Naive thymus-derived CD8-positive, alpha-beta T cell (primary cell): ENCODE measurements at regions not wholly inside any gene's neighbourhood (a gene's known extent, or its start where the extent isn't known, plus 50 kb on each side); places are given as distances from the start of the nearest gene placed in this dataset.
A peak's percentile ranks its signal among the peaks of the same experiment; 100 is the strongest.

ENCODE experiments used
- ATAC-seq, 2 donors: fragments of 150-1000 bp; cut with Tn5 transposase in 1 of 2; sonication (Bioruptor Pico), chemical (Tn5 transposase) in 1 of 2; 1 replicate in 1 of 2; 2 replicates in 1 of 2; pipeline ENCODE4 v1.10.0; 2021; ENCODE audit warnings: mild to moderate bottlenecking in 2 of 2, moderate library complexity in 2 of 2
- POLR2A ChIA-PET: fragments of 350-600 bp; sonication (Branson Sonifier 250); formaldehyde crosslinking; loops from one replicate; lab custom pipeline; 2021; ENCODE audit warnings: antibody characterized with exemption; lab: Charles Lee
- DNase-seq, 10 donors: peaks; one replicate each; pipeline versions ENCODE4 v3.0.0 to v3.0.0-alpha.2; 2020 to 2022
- H3K27ac Mint-ChIP-seq, 10 donors: one replicate each; pipeline ENCODE4 v1.8.0; 2020 to 2022; ENCODE audit warnings: mild to moderate bottlenecking in 10 of 10, mixed read lengths in 10 of 10, moderate library complexity in 4 of 10, inconsistent platforms in 1 of 10
- H3K27me3 Mint-ChIP-seq, 5 donors: one replicate each; pipeline ENCODE4 v1.8.0; 2021 to 2022; ENCODE audit warnings: mixed read lengths in 5 of 5
- H3K36me3 Mint-ChIP-seq, 3 donors: one replicate each; pipeline ENCODE4 v1.8.0; 2020 to 2022; ENCODE audit warnings: mixed read lengths in 3 of 3, mild to moderate bottlenecking in 2 of 3, inconsistent platforms in 1 of 3
- H3K4me1 Mint-ChIP-seq, 4 donors: one replicate each; pipeline ENCODE4 v1.8.0; 2021 to 2022; ENCODE audit warnings: mixed read lengths in 4 of 4
- H3K4me3 Mint-ChIP-seq, 10 donors: one replicate each; pipeline ENCODE4 v1.8.0; 2020 to 2022; ENCODE audit warnings: mild to moderate bottlenecking in 10 of 10, mixed read lengths in 10 of 10, moderate library complexity in 6 of 10, inconsistent platforms in 1 of 10
- H3K9me3 Mint-ChIP-seq, 9 donors: one replicate each; pipeline ENCODE4 v1.8.0; 2020 to 2022; ENCODE audit warnings: mixed read lengths in 9 of 9, mild to moderate bottlenecking in 3 of 9, inconsistent platforms in 1 of 9, moderate library complexity in 1 of 9

DNA sequence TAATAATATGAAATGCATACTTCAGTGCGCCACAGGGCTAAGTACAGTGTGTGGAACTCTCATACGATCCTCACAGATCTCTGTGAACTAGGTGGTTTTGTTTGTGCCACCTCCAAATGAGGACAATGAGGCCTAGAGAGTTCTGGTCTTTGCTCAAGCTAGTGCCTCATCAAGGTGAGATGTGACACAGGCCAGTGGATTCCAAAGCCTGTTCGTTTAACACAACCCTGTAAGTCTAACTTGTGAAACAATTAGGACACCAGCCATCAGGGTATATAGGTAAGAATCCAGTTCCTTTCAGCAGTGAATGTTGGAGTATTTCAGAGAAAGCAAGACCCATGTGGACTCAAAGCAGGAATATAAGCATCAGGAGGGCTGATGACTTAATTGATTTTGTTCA lies 130.7 kb upstream of the GAS1 start:
- POLR2A ChIA-PET: no interaction called here
- Mint-ChIP-seq H3K27me3 (peaks cover 0 to 3% (median 0%) of the 10 kb centered on the region in 5 donors), H3K36me3 (no peaks in the 10 kb centered on the region), H3K4me3 (no peak overlapping the region), H3K9me3 (peaks cover 0 to 16% (median 7%) of the 10 kb centered on the region in 9 donors), H3K4me1 (no peaks in the 10 kb centered on the region), H3K27ac (no peak overlapping the region)
- DNase-seq (no peak), ATAC-seq (no peak)

DNA sequence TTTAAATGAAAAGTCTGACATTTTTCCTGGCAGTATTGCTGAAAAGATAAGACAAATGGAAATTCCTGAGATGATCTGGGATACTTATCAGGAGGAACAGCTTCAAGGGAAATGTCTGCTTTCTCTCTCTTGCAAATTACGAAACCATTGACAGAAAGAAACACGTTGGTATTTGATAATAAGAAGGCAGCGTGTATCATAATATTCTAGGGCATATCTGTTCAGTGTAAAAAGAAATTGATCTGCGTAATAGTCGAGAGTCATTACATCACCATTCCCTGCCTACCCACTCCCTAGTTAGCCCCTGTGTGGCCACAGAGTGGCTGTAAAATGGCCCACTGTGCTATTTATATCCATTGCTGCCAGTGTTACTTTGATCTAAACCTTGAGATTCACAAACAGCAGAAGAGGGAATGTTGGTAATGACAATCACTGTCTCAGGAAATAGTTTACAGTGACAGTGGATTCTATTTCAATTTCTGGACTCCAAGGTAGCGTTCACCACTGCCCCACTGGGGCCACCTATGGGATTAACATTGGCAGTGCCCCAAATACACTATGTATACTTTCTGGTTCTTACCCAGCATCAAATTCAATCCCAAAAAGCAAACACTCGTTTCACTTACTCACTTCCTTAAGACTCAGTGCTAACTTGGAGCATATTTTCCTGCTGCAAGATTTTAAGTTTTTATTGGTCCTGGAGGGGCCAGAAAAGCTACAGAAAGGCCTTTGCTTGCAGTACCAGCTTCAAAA lies 133.4 kb upstream of the GAS1 start:
- Mint-ChIP-seq H3K4me1 (no peaks in the 10 kb centered on the region), H3K27ac (no peak overlapping the region), H3K4me3 (no peak overlapping the region), H3K27me3 (peaks cover 0 to 17% (median 2%) of the 10 kb centered on the region in 5 donors), H3K9me3 (peaks cover 0 to 16% (median 7%) of the 10 kb centered on the region in 9 donors), H3K36me3 (no peaks in the 10 kb centered on the region)
- POLR2A ChIA-PET: no interaction called here
- no peak for DNase-seq
- no peak for ATAC-seq

GRCh38 chr9:87081503-87081902 lies 134.2 kb upstream of the GAS1 start:
- ATAC-seq: no peak
- H3K4me3 Mint-ChIP-seq: no peak overlapping the region
- H3K27ac Mint-ChIP-seq: no peak overlapping the region
- H3K4me1 Mint-ChIP-seq: no peaks in the 10 kb centered on the region
- H3K9me3 Mint-ChIP-seq: peaks cover 0 to 16% (median 7%) of the 10 kb centered on the region in 9 donors
- POLR2A ChIA-PET: no interaction called here
- H3K36me3 Mint-ChIP-seq: no peaks in the 10 kb centered on the region
- no peak for DNase-seq
- peaks cover 0 to 18% (median 2%) of the 10 kb centered on the region in 5 donors for H3K27me3 Mint-ChIP-seq

DNA sequence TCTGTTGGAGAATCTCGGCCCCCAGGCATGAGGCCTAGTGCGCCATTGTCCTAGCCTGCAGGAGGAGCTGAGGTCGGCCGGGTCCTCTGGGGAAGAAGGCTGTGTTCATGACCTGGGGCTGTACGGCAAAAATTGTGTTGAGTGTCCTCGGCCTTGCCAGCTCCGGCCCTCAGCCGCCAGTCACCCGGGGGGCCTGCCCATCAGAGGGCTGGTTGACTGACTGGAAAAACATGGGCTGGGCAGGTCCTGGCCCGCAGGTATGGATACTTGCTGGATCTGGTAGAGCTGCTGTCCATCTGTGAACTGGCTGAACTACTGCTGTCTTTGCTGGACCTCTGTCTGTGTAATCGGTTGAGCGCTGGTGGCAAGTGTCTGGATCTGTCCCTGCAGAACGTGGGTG lies 136.7 kb upstream of the GAS1 start:
- no peaks in the 10 kb centered on the region for H3K4me1 Mint-ChIP-seq
- H3K36me3 Mint-ChIP-seq: no peaks in the 10 kb centered on the region
- no peak overlapping the region for H3K4me3 Mint-ChIP-seq
- ATAC-seq (no peak), DNase-seq (no peak)
- POLR2A ChIA-PET: no interaction called here
- H3K27ac Mint-ChIP-seq: no peak overlapping the region
- H3K9me3 Mint-ChIP-seq: peaks cover 0 to 14% (median 6%) of the 10 kb centered on the region in 9 donors
- peaks cover 0 to 25% (median 5%) of the 10 kb centered on the region in 5 donors for H3K27me3 Mint-ChIP-seq

DNA sequence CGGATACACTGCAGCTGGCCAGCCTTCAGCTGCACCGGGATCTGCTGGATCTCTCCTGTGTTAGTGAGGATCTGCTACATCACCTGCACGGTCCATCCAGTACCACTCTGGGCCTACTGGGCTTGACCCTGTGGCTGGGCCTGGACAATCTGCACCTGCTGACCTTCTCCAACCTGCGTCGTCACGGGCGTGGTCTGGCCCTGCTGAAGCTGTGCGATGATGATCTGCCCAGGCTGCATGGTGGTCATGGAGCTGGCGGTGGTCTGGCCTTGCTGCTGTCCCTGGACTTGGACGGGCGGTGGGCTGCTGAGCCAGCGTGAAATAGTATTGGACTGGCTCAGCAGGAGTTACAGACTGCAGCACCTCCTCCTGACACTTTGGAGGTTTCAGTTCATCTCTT lies 137.1 kb upstream of the GAS1 start:
- POLR2A ChIA-PET: no interaction called here
- DNase-seq: no peak
- Mint-ChIP-seq H3K4me1 (no peaks in the 10 kb centered on the region), H3K9me3 (peaks cover 0 to 10% (median 4%) of the 10 kb centered on the region in 9 donors), H3K27me3 (peaks cover 0 to 25% (median 5%) of the 10 kb centered on the region in 5 donors), H3K27ac (peak overlapping the region in 1 of 10 donors; percentile 57), H3K4me3 (no peak overlapping the region), H3K36me3 (no peaks in the 10 kb centered on the region)
- no peak for ATAC-seq

GRCh38 chr9:87085073-87085472 lies 137.8 kb upstream of the GAS1 start:
- H3K4me3 Mint-ChIP-seq: no peak overlapping the region
- no peaks in the 10 kb centered on the region for H3K4me1 Mint-ChIP-seq
- H3K27ac Mint-ChIP-seq: no peak overlapping the region
- H3K36me3 Mint-ChIP-seq: no peaks in the 10 kb centered on the region
- H3K9me3 Mint-ChIP-seq: peaks cover 0 to 4% (median 0%) of the 10 kb centered on the region in 9 donors
- peaks cover 0 to 25% (median 5%) of the 10 kb centered on the region in 5 donors for H3K27me3 Mint-ChIP-seq
- POLR2A ChIA-PET: no interaction called here
- no peak for ATAC-seq
- no peak for DNase-seq

DNA sequence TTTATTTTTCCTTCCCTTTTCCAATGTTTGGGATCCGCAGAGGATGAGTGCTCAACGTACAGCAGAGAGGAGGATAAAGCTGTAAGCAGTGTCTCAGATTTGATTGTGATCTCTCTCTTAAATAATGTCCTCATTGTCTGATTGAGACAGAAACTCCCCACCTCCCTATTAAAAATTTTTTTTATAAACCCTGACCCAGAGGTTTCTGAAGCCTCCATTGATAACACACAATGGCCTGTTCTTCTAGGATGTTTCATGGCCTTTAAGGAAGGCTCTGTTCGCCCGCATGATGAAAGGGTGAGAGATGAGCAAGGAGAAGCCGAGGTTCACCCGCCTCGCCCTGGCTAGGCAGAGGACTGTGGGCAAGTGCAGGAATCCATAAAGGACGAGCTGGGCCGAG lies 138.2 kb upstream of the GAS1 start:
- H3K4me3 Mint-ChIP-seq: no peak overlapping the region
- peaks cover 0 to 4% (median 0%) of the 10 kb centered on the region in 9 donors for H3K9me3 Mint-ChIP-seq
- no peak overlapping the region for H3K27ac Mint-ChIP-seq
- POLR2A ChIA-PET: no interaction called here
- H3K4me1 Mint-ChIP-seq: no peaks in the 10 kb centered on the region
- no peak for ATAC-seq
- no peak for DNase-seq
- no peaks in the 10 kb centered on the region for H3K36me3 Mint-ChIP-seq
- peaks cover under 1 to 25% (median 5%) of the 10 kb centered on the region in 5 donors for H3K27me3 Mint-ChIP-seq

GRCh38 chr9:87086221-87086818 lies 139.0 kb upstream of the GAS1 start:
- no peak for ATAC-seq
- POLR2A ChIA-PET: no interaction called here
- H3K4me1 Mint-ChIP-seq: no peaks in the 10 kb centered on the region
- H3K9me3 Mint-ChIP-seq: peaks cover 0 to 4% (median 0%) of the 10 kb centered on the region in 9 donors
- H3K4me3 Mint-ChIP-seq: no peak overlapping the region
- H3K36me3 Mint-ChIP-seq: no peaks in the 10 kb centered on the region
- H3K27ac Mint-ChIP-seq: no peak overlapping the region
- DNase-seq: no peak
- H3K27me3 Mint-ChIP-seq: peaks cover 4 to 25% (median 5%) of the 10 kb centered on the region in 5 donors

DNA sequence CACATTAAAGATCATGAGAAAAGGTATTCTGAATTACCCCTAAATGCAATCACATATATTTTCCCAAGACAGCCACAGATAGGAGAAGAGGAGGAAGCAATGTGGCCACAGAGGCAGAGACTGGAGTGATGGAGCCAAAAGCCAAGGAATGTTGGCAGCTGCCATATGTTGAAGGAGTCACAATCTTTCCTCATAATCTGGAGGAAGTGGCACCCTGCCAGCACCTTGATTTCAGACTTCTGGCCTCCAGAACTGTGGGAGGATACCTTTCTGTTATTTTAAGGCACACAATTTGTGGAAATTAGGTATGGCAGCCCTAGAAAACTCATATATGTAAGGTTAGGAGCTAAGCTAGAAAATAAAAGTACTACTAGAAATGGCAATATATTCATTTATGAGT lies 139.9 kb upstream of the GAS1 start:
- peaks cover 0 to 4% (median 0%) of the 10 kb centered on the region in 9 donors for H3K9me3 Mint-ChIP-seq
- H3K4me1 Mint-ChIP-seq: no peaks in the 10 kb centered on the region
- no peak overlapping the region for H3K4me3 Mint-ChIP-seq

DNA sequence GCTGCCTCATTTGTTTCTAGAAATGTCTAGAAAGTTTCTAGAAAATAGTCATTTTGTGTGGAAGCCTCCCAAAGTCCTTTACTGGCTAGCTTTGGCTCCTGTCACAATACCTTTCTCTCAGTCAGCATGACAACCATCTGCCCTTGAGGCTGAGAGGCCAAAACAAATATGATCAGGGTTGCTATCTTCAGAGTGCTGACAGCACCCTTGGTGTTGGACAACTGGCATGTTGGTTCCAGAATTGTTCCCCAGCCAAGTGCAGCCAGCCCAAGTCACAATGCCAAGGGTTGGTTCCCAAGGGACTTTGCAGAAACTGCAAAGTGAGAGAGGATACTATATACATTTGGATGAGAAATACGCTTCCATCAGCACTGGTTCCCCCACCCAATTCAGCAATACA lies 140.9 kb upstream of the GAS1 start:
- H3K27ac Mint-ChIP-seq: peak overlapping the region in 1 of 10 donors; percentile 31
- H3K4me3 Mint-ChIP-seq: no peak overlapping the region
- POLR2A ChIA-PET: no interaction called here
- no peak for DNase-seq
- H3K9me3 Mint-ChIP-seq: peaks cover 0 to 4% (median 0%) of the 10 kb centered on the region in 9 donors
- no peaks in the 10 kb centered on the region for H3K36me3 Mint-ChIP-seq
- H3K4me1 Mint-ChIP-seq: no peaks in the 10 kb centered on the region
- H3K27me3 Mint-ChIP-seq: peaks cover 4 to 32% (median 9%) of the 10 kb centered on the region in 5 donors
- no peak for ATAC-seq

More for the DNA sequence above, 139.9 kb upstream of the GAS1 start:
- ATAC-seq (no peak), DNase-seq (no peak)
- Mint-ChIP-seq H3K36me3 (no peaks in the 10 kb centered on the region), H3K27ac (no peak overlapping the region), H3K27me3 (peaks cover 4 to 29% (median 7%) of the 10 kb centered on the region in 5 donors)
- POLR2A ChIA-PET: no interaction called here

GRCh38 chr9:87088621-87089365 lies 141.5 kb upstream of the GAS1 start:
- Mint-ChIP-seq H3K4me3 (no peak overlapping the region), H3K9me3 (peaks cover 0 to 5% (median 0%) of the 10 kb centered on the region in 9 donors), H3K36me3 (no peaks in the 10 kb centered on the region), H3K27ac (peak overlapping the region in 1 of 10 donors; percentile 31), H3K4me1 (no peaks in the 10 kb centered on the region), H3K27me3 (peaks cover 4 to 27% (median 7%) of the 10 kb centered on the region in 5 donors)
- ATAC-seq (no peak), DNase-seq (no peak)
- POLR2A ChIA-PET: no interaction called here

DNA sequence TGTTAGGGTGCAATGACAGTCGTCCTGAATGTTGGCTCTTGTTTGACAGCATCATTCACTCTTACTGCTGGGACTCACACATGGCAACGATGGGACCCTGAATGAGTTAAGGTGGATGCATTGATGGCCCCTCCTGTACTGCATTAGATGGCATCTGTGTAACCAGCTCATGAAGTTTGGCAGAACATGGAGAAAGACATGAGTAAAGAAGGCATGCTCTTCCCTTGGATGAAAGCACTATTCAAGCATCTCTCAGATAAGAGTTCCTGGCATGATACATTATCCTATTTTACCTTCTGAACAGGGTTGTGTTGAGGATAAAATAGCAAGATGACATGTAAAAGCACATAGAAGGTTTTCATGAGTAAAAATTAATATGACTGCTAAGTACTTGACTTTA lies 142.2 kb upstream of the GAS1 start:
- Mint-ChIP-seq H3K27ac (no peak overlapping the region), H3K4me3 (no peak overlapping the region), H3K27me3 (peaks cover 4 to 23% (median 7%) of the 10 kb centered on the region in 5 donors), H3K9me3 (peaks cover 0 to 6% (median 0%) of the 10 kb centered on the region in 9 donors), H3K4me1 (no peaks in the 10 kb centered on the region), H3K36me3 (no peaks in the 10 kb centered on the region)
- POLR2A ChIA-PET: no interaction called here
- DNase-seq (no peak), ATAC-seq (no peak)

GRCh38 chr9:87089929-87090328 lies 142.6 kb upstream of the GAS1 start:
- Mint-ChIP-seq H3K36me3 (no peaks in the 10 kb centered on the region), H3K4me1 (no peaks in the 10 kb centered on the region), H3K9me3 (peaks cover 0 to 6% (median 0%) of the 10 kb centered on the region in 9 donors), H3K27ac (no peak overlapping the region), H3K4me3 (no peak overlapping the region), H3K27me3 (peaks cover 4 to 21% (median 7%) of the 10 kb centered on the region in 5 donors)
- ATAC-seq: no peak
- POLR2A ChIA-PET: no interaction called here
- no peak for DNase-seq
